B cell (primary cell): ENCODE measurements at regions not wholly inside any gene's neighbourhood (a gene's known extent, or its start where the extent isn't known, plus 50 kb on each side); places are given as distances from the start of the nearest gene placed in this dataset.

Experiments
- ATAC-seq: fragments of 200-7000 bp; cut with Tn5 transposase; one replicate; pipeline ENCODE4 v1.10.0; 2021; ENCODE audit warnings: low read depth, mild to moderate bottlenecking, moderate number of reproducible peaks, moderate library complexity
- CTCF ChIA-PET: fragments of 350-600 bp; sonication (Branson Sonifier 250); formaldehyde crosslinking; loops from one replicate; lab custom pipeline; 2021; ENCODE audit warnings: antibody characterized with exemption, inconsistent platforms; lab: Charles Lee
- POLR2A ChIA-PET: fragments of 350-600 bp; sonication (Branson Sonifier 250); formaldehyde crosslinking; loops from one replicate; lab custom pipeline; 2021; ENCODE audit warnings: antibody characterized with exemption; lab: Charles Lee
- DNase-seq: peaks from one replicate; pipeline ENCODE4 v3.0.0; 2013
- H2AFZ ChIP-seq: 2 replicates; pipeline ENCODE4 v1.6.1; 2012; ENCODE audit warnings: mild to moderate bottlenecking, low read depth, low read length; ENCODE audit not compliant: insufficient read depth, poor library complexity, severe bottlenecking
- H3K27ac ChIP-seq, 2 donors: 1 replicate in 1 of 2; 2 replicates in 1 of 2; pipeline ENCODE4 v1.5.1; 2012 to 2013; ENCODE audit warnings: low read length in 2 of 2, mild to moderate bottlenecking in 2 of 2, moderate library complexity in 1 of 2
- H3K27me3 ChIP-seq, 4 experiments: fragments of 200-600 bp in 1 of 4; sonication (generic) in 1 of 4; replicated peaks in 1 of 4; 1 replicate in 2 of 4; 2 replicates in 2 of 4; pipeline versions ENCODE4 v1.6.1 to v1.7.0; 2013 to 2016; ENCODE audit warnings: low read length in 3 of 4, mild to moderate bottlenecking in 2 of 4, mixed read lengths in 1 of 4, moderate library complexity in 1 of 4; ENCODE audit not compliant: insufficient read depth in 4 of 4, control insufficient read depth in 3 of 4; ENCODE audit errors: control extremely low read depth in 1 of 4
- H3K36me3 ChIP-seq, 2 experiments: replicated peaks in 1 of 2; 1 replicate in 1 of 2; 2 replicates in 1 of 2; pipeline versions ENCODE4 v1.6.1 to v1.7.1; 2013; ENCODE audit warnings: low read length in 1 of 2; ENCODE audit not compliant: insufficient read depth in 2 of 2, control insufficient read depth in 1 of 2; ENCODE audit errors: control extremely low read depth in 1 of 2, extremely low read depth in 1 of 2
- H3K4me1 ChIP-seq, 2 donors: fragments of 200-600 bp in 1 of 2; sonication (generic) in 1 of 2; 1 replicate in 1 of 2; 2 replicates in 1 of 2; pipeline versions ENCODE4 v1.5.1 to v1.6.1; 2013 to 2017; ENCODE audit warnings: low read length in 2 of 2; ENCODE audit not compliant: control insufficient read depth in 2 of 2, insufficient read depth in 2 of 2
- H3K4me2 ChIP-seq: replicated peaks from 2 replicates; pipeline ENCODE3; 2012; ENCODE audit warnings: mild to moderate bottlenecking, low read depth, low read length; ENCODE audit not compliant: poor library complexity, severe bottlenecking
- H3K4me3 ChIP-seq, 5 experiments: fragments of 200-600 bp in 1 of 5; sonication (generic) in 1 of 5; 1 replicate in 3 of 5; 2 replicates in 2 of 5; pipeline versions ENCODE4 v1.5.1 to v1.7.0; 2011 to 2016; ENCODE audit warnings: low read length in 4 of 5, mild to moderate bottlenecking in 4 of 5, low read depth in 2 of 5, control low read depth in 1 of 5, moderate library complexity in 1 of 5; ENCODE audit not compliant: insufficient read depth in 1 of 5; ENCODE audit errors: control extremely low read depth in 1 of 5, extremely low read depth in 1 of 5
- H3K79me2 ChIP-seq: fragments of 200-600 bp; sonication (generic); one replicate; pipeline ENCODE4 v1.6.0; 2016; ENCODE audit warnings: low read length; ENCODE audit not compliant: control insufficient read depth, insufficient read depth
- H3K9ac ChIP-seq: fragments of 200-600 bp; sonication (generic); 2 replicates; pipeline ENCODE4 v1.6.1; 2017; ENCODE audit warnings: mild to moderate bottlenecking, low read length, moderate library complexity
- H3K9me3 ChIP-seq, 3 donors: one replicate each; pipeline versions ENCODE4 v1.6.1 to v1.7.1; 2013; ENCODE audit warnings: low read length in 2 of 3; ENCODE audit not compliant: control insufficient read depth in 2 of 3, insufficient read depth in 1 of 3; ENCODE audit errors: control extremely low read depth in 1 of 3
- H4K20me1 ChIP-seq: 2 replicates; pipeline ENCODE4 v1.6.0; 2012; ENCODE audit warnings: mild to moderate bottlenecking, low read length; ENCODE audit not compliant: insufficient read depth, control insufficient read depth, poor library complexity, severe bottlenecking
- H3K27ac Mint-ChIP-seq: one replicate; pipeline ENCODE4 v1.8.0; 2021; ENCODE audit warnings: mixed read lengths
- H3K27me3 Mint-ChIP-seq: one replicate; pipeline ENCODE4 v1.8.0; 2021; ENCODE audit warnings: mixed read lengths
- H3K4me1 Mint-ChIP-seq: one replicate; pipeline ENCODE4 v1.8.0; 2021; ENCODE audit warnings: mixed read lengths
- H3K4me3 Mint-ChIP-seq: one replicate; pipeline ENCODE4 v1.8.0; 2021; ENCODE audit warnings: mixed read lengths
- H3K9me3 Mint-ChIP-seq: one replicate; pipeline ENCODE4 v1.8.0; 2022; ENCODE audit warnings: mixed read lengths; ENCODE audit not compliant: insufficient read depth
- CTCF ChIP-seq: fragments of 200-600 bp; IDR thresholded peaks from one replicate; pipeline ENCODE4 v1.8.0; 2022; ENCODE audit warnings: antibody characterized with exemption, mild to moderate bottlenecking
- EZH2 ChIP-seq: IDR thresholded peaks from 2 replicates; pipeline ENCODE4 v1.6.1; 2012; ENCODE audit warnings: borderline replicate concordance, low read depth, mild to moderate bottlenecking, moderate library complexity, low read length; ENCODE audit not compliant: insufficient read depth, poor library complexity, severe bottlenecking
- WGBS: methylation state at CpG from one replicate; pipeline ENCODE4 v1.1.5; 2013; ENCODE audit warnings: missing lambda C conversion rate; ENCODE audit not compliant: insufficient coverage; 5-methylcytosine and 5-hydroxymethylcytosine counted together
- intact Hi-C: fragments of 100-400 bp; cut with micrococcal nuclease; formaldehyde crosslinking; loops from one replicate; pipeline ENCODE4 v1.10.0; 2022

GRCh38 chr13:106702505-106702904, 134.6 kb upstream of the ARGLU1 start:
- no peak for TF ChIP-seq CTCF
- TF ChIP-seq EZH2, result no peak
- DNase-seq (no peak), ATAC-seq (no peak)
- Histone ChIP-seq H3K36me3 (no peaks in the 10 kb centered on the region), H3K4me2 (no peak overlapping the region), H3K79me2 (no peaks in the 10 kb centered on the region), H3K9ac (no peak overlapping the region), H2AFZ (no peak overlapping the region), H4K20me1 (no peaks in the 10 kb centered on the region), H3K9me3 (no peaks in the 10 kb centered on the region), H3K27me3 (no peaks in the 10 kb centered on the region), H3K4me1 (no peaks in the 10 kb centered on the region), H3K27ac (no peak overlapping the region), H3K4me3 (no peak overlapping the region)
- H3K4me1 Mint-ChIP-seq, result no peaks in the 10 kb centered on the region
- no peak overlapping the region for H3K4me3 Mint-ChIP-seq
- intact Hi-C loops, result no loop called here
- H3K27ac Mint-ChIP-seq, result no peak overlapping the region
- ChIA-PET CTCF (no interaction called here), POLR2A (no interaction called here)
- 93% methylated on average over 2 of the region's 9 CpGs for WGBS
- no peaks in the 10 kb centered on the region for H3K27me3 Mint-ChIP-seq
- H3K9me3 Mint-ChIP-seq, result no peaks in the 10 kb centered on the region

GRCh38 chr13:106701771-106702341, 133.9 kb upstream of the ARGLU1 start:
- Histone ChIP-seq H3K36me3 (no peaks in the 10 kb centered on the region), H3K27ac (no peak overlapping the region), H3K4me1 (no peaks in the 10 kb centered on the region), H3K9ac (no peak overlapping the region), H4K20me1 (no peaks in the 10 kb centered on the region), H3K4me2 (no peak overlapping the region), H3K9me3 (no peaks in the 10 kb centered on the region), H3K27me3 (no peaks in the 10 kb centered on the region), H3K4me3 (no peak overlapping the region), H2AFZ (no peak overlapping the region), H3K79me2 (no peaks in the 10 kb centered on the region)
- intact Hi-C loops, result no loop called here
- no peak for DNase-seq
- ChIA-PET POLR2A (no interaction called here), CTCF (no interaction called here)
- Mint-ChIP-seq H3K4me3 (no peak overlapping the region), H3K4me1 (no peaks in the 10 kb centered on the region), H3K27ac (no peak overlapping the region), H3K9me3 (no peaks in the 10 kb centered on the region), H3K27me3 (no peaks in the 10 kb centered on the region)
- TF ChIP-seq CTCF, result no peak
- TF ChIP-seq EZH2, result no peak
- 88% methylated on average over 16 of the region's 17 CpGs for WGBS
- no peak for ATAC-seq
